ENCODE measurements at regions not wholly inside any gene's neighbourhood (a gene's known extent, or its start where the extent isn't known, plus 50 kb on each side); places are given as distances from the start of the nearest gene placed in this dataset.

DNA sequence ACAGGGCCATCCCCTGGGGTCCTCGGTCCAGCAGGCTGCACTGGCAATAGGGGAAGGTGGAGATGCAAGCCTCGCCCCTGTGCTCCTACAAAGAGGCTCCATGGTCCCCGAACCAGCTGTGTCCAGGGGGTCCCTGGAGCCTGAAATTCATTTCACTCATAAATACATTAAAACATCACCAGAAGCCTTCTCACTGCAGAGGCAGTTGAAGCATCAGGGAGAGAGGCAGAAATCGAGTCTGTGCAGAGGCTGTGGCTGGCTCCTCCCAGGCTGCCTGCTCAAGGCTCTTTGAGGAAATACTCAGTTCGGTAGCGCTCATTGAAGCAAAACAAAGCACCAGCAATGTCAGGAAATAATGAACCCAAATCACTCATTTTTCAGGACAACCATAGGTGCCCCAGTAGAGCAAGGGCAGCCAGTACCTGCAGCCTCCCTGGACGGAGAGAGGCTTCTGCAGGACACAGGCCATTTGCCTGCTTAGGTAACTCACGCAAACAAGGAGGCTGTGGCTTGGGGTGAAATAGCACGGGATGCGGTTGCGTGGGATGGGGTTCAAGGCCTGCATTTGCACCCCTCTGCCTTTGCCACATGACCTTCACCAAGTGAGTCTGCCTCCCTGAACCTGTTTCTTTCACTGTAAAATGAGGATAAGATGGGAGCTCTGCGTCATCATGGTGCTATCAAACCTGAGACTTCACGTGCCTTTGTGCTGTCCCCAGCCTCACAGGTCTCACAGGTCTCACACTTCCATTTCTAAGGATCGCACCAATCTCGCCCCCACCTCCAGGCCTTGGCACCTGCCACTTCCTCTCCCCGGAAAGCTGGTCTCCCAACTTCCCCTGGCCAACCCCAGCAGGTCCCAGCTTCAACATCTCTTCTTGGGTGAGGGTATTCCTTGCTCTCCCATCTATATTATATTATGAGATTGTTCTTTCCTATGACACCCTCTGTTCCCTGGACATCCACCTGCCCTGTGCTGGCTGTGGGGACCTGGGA, 84.3 kb upstream of the SHISAL1 start:
- no peak for DNase-seq (ENCODE audit: extremely low read depth, insufficient read length)
- TF ChIP-seq, protein P1, sequence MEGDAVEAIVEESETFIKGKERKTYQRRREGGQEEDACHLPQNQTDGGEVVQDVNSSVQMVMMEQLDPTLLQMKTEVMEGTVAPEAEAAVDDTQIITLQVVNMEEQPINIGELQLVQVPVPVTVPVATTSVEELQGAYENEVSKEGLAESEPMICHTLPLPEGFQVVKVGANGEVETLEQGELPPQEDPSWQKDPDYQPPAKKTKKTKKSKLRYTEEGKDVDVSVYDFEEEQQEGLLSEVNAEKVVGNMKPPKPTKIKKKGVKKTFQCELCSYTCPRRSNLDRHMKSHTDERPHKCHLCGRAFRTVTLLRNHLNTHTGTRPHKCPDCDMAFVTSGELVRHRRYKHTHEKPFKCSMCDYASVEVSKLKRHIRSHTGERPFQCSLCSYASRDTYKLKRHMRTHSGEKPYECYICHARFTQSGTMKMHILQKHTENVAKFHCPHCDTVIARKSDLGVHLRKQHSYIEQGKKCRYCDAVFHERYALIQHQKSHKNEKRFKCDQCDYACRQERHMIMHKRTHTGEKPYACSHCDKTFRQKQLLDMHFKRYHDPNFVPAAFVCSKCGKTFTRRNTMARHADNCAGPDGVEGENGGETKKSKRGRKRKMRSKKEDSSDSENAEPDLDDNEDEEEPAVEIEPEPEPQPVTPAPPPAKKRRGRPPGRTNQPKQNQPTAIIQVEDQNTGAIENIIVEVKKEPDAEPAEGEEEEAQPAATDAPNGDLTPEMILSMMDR (IDR thresholded peaks at IDR 0.05; ENCODE audit: insufficient read depth, low read length, poor library complexity, severe bottlenecking) = no peak
- H3K36me3 ChIP-seq (ENCODE audit: control insufficient read depth, insufficient read depth, low read length) = no peaks in the 10 kb centered on the region
- H3K4me3 ChIP-seq (replicated peaks; ENCODE audit: low read depth, low read length) = no peak overlapping the region
- no peaks in the 10 kb centered on the region; the same call in none of the 2 replicates for H3K27me3 ChIP-seq (replicated peaks; ENCODE audit: control insufficient read depth, insufficient read depth, low read length)

DNA sequence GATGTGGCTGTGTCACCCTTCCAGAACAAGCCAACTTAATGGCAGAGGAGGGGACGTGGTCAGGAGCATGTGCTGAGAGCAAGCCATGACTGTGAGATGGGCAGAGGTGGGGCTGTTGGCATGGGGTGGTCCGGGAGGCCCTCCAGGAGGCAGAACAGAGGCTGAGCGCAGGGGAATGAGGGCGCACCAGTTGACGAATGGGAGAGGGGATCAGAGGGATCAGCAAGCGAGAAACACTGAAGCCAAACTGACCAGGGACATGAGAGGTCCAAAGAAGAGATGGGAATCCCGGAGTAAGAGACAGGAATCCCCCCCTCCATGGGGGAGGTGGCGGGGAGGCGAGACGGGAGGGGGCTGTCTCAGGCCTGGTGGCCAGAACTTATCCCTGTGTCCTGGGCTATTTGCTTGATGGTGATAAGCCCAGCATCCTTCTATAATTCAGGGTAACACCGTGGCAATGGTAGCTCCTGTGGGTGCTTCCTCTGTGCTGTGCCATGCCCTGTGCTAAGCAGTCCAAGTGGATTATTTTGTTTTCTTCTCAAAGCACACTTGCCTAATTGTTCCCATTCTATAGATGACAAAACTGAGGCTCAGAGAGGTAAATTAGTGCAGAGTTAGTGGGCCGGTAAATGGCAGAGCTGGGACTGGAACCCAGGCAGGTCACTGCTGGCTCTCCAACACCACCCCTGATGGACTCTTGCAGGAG, 83.4 kb upstream of the SHISAL1 start:
- Histone ChIP-seq H3K36me3 (ENCODE audit: control insufficient read depth, insufficient read depth, low read length) (no peaks in the 10 kb centered on the region), H3K27me3 (replicated peaks; ENCODE audit: control insufficient read depth, insufficient read depth, low read length) (peaks cover 1% of the 10 kb centered on the region), H3K4me3 (replicated peaks; ENCODE audit: low read depth, low read length) (no peak overlapping the region)
- TF ChIP-seq, protein P1 (IDR thresholded peaks at IDR 0.05; ENCODE audit: insufficient read depth, low read length, poor library complexity, severe bottlenecking) = no peak
- no peak for DNase-seq (ENCODE audit: extremely low read depth, insufficient read length)

DNA sequence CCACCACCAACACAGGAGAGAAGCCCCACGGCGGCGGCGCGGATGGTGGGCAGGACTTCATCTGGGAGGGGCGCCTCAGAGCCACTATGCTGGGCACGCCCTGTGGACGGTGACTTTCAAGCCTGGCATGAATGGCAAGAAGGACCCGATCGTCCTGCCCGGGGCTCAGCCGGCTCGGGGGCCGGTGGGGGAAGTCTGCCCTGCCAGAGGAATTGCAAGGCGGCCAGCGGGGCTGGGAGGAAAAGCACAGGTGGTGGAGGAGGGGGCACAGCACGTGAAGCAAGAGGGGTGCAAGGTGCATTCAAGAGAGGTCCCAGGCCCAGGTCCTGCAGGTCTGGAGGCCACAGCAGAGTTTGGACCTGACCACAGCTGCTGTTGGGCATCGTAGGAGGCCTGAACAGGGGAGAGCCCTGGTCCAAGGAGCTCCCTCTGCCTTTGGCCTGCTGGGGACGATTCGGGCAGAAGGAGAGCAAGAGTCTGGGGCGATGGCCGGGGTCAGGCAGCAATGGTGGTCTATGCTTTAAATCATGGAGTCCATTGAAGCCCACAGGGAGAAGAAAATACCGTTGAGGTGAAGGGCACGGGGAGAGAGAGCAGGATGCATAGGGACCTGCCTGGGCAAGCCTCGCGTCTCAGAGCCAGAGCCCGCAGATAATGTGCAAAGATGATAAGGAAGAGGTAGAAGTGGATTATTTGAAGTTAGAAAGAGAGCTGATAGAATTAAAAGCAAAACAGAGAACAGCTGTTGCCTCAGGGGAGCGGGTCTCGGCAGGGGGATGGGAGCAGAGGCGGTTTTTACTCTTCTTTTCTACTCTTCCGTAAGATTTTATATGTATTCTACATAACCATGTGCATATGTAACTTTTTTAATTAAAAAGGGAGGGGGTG, 82.6 kb upstream of the SHISAL1 start:
- no peak for DNase-seq (ENCODE audit: extremely low read depth, insufficient read length)
- no peaks in the 10 kb centered on the region for H3K36me3 ChIP-seq (ENCODE audit: control insufficient read depth, insufficient read depth, low read length)
- TF ChIP-seq, protein P1 (IDR thresholded peaks at IDR 0.05; ENCODE audit: insufficient read depth, low read length, poor library complexity, severe bottlenecking) = no peak

DNA sequence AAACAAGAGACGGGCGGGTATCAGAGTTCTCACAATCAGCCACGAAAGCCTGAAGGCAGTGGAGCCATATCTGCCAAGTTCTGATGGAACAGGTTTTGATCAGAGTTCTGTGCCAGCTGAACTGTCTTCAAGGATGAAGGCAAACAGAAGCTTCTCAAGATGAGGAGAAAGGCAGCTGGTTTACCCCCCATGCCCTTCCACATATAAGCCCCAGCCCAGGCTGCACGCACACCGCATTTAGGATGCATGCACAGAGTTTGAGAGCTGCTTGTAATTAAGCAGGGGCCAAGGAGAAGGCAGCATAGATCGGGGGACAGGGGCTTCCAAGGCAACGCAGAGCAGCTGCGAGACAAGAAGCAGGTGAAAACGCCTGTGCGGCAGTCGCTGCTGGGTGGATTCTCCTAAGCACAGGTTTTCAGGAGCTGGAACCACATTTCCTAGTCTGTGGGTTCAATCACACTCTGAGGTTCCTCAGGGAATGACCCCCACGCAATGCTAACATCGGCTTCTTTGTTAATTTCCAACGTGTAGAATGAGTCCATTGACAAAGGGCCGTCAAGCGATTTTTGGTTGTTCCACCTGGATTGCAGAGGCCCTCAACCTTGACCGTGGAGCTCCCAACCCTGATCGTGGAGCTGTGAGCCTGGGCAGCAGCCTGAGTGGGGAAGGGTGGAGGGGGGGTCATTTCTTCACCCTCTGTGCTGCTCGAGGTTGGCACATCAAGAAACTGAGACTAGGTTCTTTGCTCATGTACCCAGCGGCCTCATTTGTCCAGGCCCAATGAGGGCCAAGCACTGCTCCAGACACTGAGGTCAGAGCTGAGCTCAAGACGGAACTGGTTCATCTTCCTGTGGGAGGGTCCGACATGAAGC, 81.7 kb upstream of the SHISAL1 start:
- DNase-seq (ENCODE audit: extremely low read depth, insufficient read length) = no peak
- TF ChIP-seq, protein P1 (IDR thresholded peaks at IDR 0.05; ENCODE audit: insufficient read depth, low read length, poor library complexity, severe bottlenecking) = no peak
- Histone ChIP-seq H3K36me3 (ENCODE audit: control insufficient read depth, insufficient read depth, low read length) (no peaks in the 10 kb centered on the region), H3K27me3 (replicated peaks; ENCODE audit: control insufficient read depth, insufficient read depth, low read length) (peaks cover 1% of the 10 kb centered on the region), H3K4me3 (replicated peaks; ENCODE audit: low read depth, low read length) (no peak overlapping the region)

More for the DNA sequence above, 82.6 kb upstream of the SHISAL1 start:
- no peak overlapping the region for H3K4me3 ChIP-seq (replicated peaks; ENCODE audit: low read depth, low read length)
- peaks cover 1% of the 10 kb centered on the region for H3K27me3 ChIP-seq (replicated peaks; ENCODE audit: control insufficient read depth, insufficient read depth, low read length)

All from GM06990 (cell line).